HFFc6 (cell line): ENCODE measurements at regions not wholly inside any gene's neighbourhood (a gene's known extent, or its start where the extent isn't known, plus 50 kb on each side); places are given as distances from the start of the nearest gene placed in this dataset.

Experiments
- DNase-seq: peaks from one replicate; pipeline ENCODE4 v3.0.0-alpha.2; 2018
- H3K27ac Mint-ChIP-seq: 2 replicates; pipeline ENCODE4 v1.8.0; 2020; ENCODE audit warnings: mild to moderate bottlenecking, mixed read lengths
- H3K27me3 Mint-ChIP-seq: 2 replicates; pipeline ENCODE4 v1.8.0; 2021; ENCODE audit warnings: mild to moderate bottlenecking, moderate library complexity, mixed read lengths; ENCODE audit not compliant: insufficient read depth
- H3K36me3 Mint-ChIP-seq: 2 replicates; pipeline ENCODE4 v1.8.0; 2021; ENCODE audit warnings: low read depth, mixed read lengths
- H3K4me1 Mint-ChIP-seq: 2 replicates; pipeline ENCODE4 v1.8.0; 2020; ENCODE audit warnings: low read depth, mixed read lengths
- H3K4me3 Mint-ChIP-seq: 2 replicates; pipeline ENCODE4 v1.8.0; 2020; ENCODE audit warnings: mild to moderate bottlenecking, moderate library complexity, mixed read lengths
- H3K9me3 Mint-ChIP-seq: 2 replicates; pipeline ENCODE4 v1.8.0; 2020; ENCODE audit warnings: mild to moderate bottlenecking, mixed read lengths
- CTCF ChIP-seq: fragments of 200-600 bp; sonication (generic); IDR thresholded peaks from 2 replicates; pipeline ENCODE4 v1.5.0; 2021; ENCODE audit warnings: antibody characterized with exemption, mild to moderate bottlenecking

GRCh38 chr10:35922876-35923600 lies 280.9 kb upstream of the FZD8 start:
- no peaks in the 10 kb centered on the region for H3K9me3 Mint-ChIP-seq
- H3K27me3 Mint-ChIP-seq, result peaks cover 20% of the 10 kb centered on the region
- no peak overlapping the region for H3K27ac Mint-ChIP-seq
- TF ChIP-seq CTCF, result no peak
- H3K36me3 Mint-ChIP-seq, result no peaks in the 10 kb centered on the region
- no peak overlapping the region for H3K4me3 Mint-ChIP-seq
- no peak for DNase-seq
- no peaks in the 10 kb centered on the region for H3K4me1 Mint-ChIP-seq

GRCh38 chr10:35921866-35922350 lies 279.8 kb upstream of the FZD8 start:
- Mint-ChIP-seq H3K36me3 (no peaks in the 10 kb centered on the region), H3K4me3 (no peak overlapping the region), H3K27ac (no peak overlapping the region), H3K4me1 (peaks cover under 1% of the 10 kb centered on the region; the same call in 1 of the 2 replicates), H3K9me3 (no peaks in the 10 kb centered on the region), H3K27me3 (peaks cover 13% of the 10 kb centered on the region)
- no peak for DNase-seq
- TF ChIP-seq CTCF, result no peak

- H3K9me3 Mint-ChIP-seq, result no peaks in the 10 kb centered on the region
- DNase-seq, result no peak
These were observed 274.7 kb upstream of the FZD8 start for GRCh38 chr10:35916791-35917190.

GRCh38 chr10:35913628-35914027 lies 271.5 kb upstream of the FZD8 start:
- TF ChIP-seq CTCF, result no peak
- peak; percentile 71 for DNase-seq
- Mint-ChIP-seq H3K27me3 (peaks cover 2% of the 10 kb centered on the region; the same call in 1 of the 2 replicates), H3K36me3 (no peaks in the 10 kb centered on the region), H3K4me3 (peak overlapping the region; percentile 75), H3K9me3 (no peaks in the 10 kb centered on the region), H3K4me1 (peaks cover 83% of the 10 kb centered on the region), H3K27ac (peak overlapping the region; percentile 60)

More at GRCh38 chr10:35916791-35917190, 274.7 kb upstream of the FZD8 start:
- Mint-ChIP-seq H3K4me3 (no peak overlapping the region), H3K4me1 (peaks cover 51% of the 10 kb centered on the region), H3K27me3 (peaks cover 2% of the 10 kb centered on the region; the same call in 1 of the 2 replicates), H3K36me3 (no peaks in the 10 kb centered on the region), H3K27ac (no peak overlapping the region)
- TF ChIP-seq CTCF, result peak; percentile 57

GRCh38 chr10:35912615-35913569 lies 270.8 kb upstream of the FZD8 start:
- Mint-ChIP-seq H3K27ac (peak overlapping the region; percentile 60), H3K9me3 (no peaks in the 10 kb centered on the region), H3K36me3 (no peaks in the 10 kb centered on the region), H3K4me3 (peak overlapping the region; percentile 75), H3K4me1 (peaks cover 90% of the 10 kb centered on the region), H3K27me3 (no peaks in the 10 kb centered on the region)
- DNase-seq, result peak; percentile 7
- no peak for TF ChIP-seq CTCF
